IMR-90 (cell line): ENCODE measurements at regions not wholly inside any gene's neighbourhood (a gene's known extent, or its start where the extent isn't known, plus 50 kb on each side); places are given as distances from the start of the nearest gene placed in this dataset.
A peak's percentile ranks its signal among the peaks of the same experiment; 100 is the strongest.

Experiments
- ATAC-seq: fragments of 200-7000 bp; cut with Tn5 transposase; 2 replicates; pipeline ENCODE4 v1.9.1; 2020; ENCODE audit warnings: low read depth, mild to moderate bottlenecking, moderate library complexity
- BruUV-seq: library from RNA; stranded (reverse); fragments of 400-500 nt; replicated peaks from 2 replicates; lab custom pipeline; 2021; lab: Mats Ljungman, UMichigan
- CTCF ChIA-PET: fragments of 300-600 bp; formaldehyde crosslinking; extraction: SDS; loops from one replicate; lab custom pipeline; 2021; ENCODE audit warnings: antibody characterized with exemption; lab: Yijun Ruan, JAX
- POLR2A ChIA-PET: fragments of 300-600 bp; sonication (Branson Sonifier 250); formaldehyde crosslinking; loops from one replicate; lab custom pipeline; 2022; ENCODE audit warnings: antibody characterized with exemption; ENCODE audit not compliant: unreplicated experiment; lab: Charles Lee
- DNase-seq: peaks from one replicate; pipeline ENCODE4 v3.0.0; 2013
- H2AFZ ChIP-seq: replicated peaks from 2 replicates; pipeline ENCODE3; 2013; ENCODE audit warnings: low read length, mild to moderate bottlenecking; ENCODE audit not compliant: poor library complexity
- H2AK5ac ChIP-seq: 2 replicates; pipeline ENCODE4 v1.6.1; 2013; ENCODE audit warnings: low read depth, low read length, inconsistent platforms
- H2AK9ac ChIP-seq: replicated peaks from 2 replicates; pipeline ENCODE3; 2013; ENCODE audit warnings: mild to moderate bottlenecking, low read depth, low read length, moderate library complexity; ENCODE audit not compliant: poor library complexity
- H2BK120ac ChIP-seq: 2 replicates; pipeline ENCODE4 v1.6.1; 2013; ENCODE audit warnings: low read depth, low read length, inconsistent platforms
- H2BK15ac ChIP-seq: 3 replicates; pipeline ENCODE4 v1.6.1; 2013; ENCODE audit warnings: low read depth, low read length, inconsistent platforms
- H2BK20ac ChIP-seq: 2 replicates; pipeline ENCODE4 v1.6.1; 2013; ENCODE audit warnings: low read depth, mild to moderate bottlenecking, inconsistent platforms, low read length, moderate library complexity
- H2BK5ac ChIP-seq: 2 replicates; pipeline ENCODE4 v1.6.1; 2013; ENCODE audit warnings: mild to moderate bottlenecking, low read depth, low read length, inconsistent platforms; ENCODE audit not compliant: poor library complexity, severe bottlenecking
- H3K14ac ChIP-seq: replicated peaks from 2 replicates; pipeline ENCODE4 v1.6.1; 2013; ENCODE audit warnings: low read depth, low read length, inconsistent platforms
- H3K18ac ChIP-seq: 2 replicates; pipeline ENCODE4 v1.6.1; 2013; ENCODE audit warnings: low read depth, low read length, control low read depth
- H3K23ac ChIP-seq: 2 replicates; pipeline ENCODE4 v1.6.1; 2013; ENCODE audit warnings: low read depth, low read length, inconsistent platforms
- H3K27ac ChIP-seq: 2 replicates; pipeline ENCODE4 v1.5.1; 2013; ENCODE audit warnings: mild to moderate bottlenecking, control low read depth, low read length; ENCODE audit not compliant: insufficient read depth
- H3K27me3 ChIP-seq: 2 replicates; pipeline ENCODE4 v1.6.1; 2013; ENCODE audit warnings: low read length; ENCODE audit not compliant: control insufficient read depth, insufficient read depth
- H3K36me3 ChIP-seq: 2 replicates; pipeline ENCODE4 v1.6.1; 2013; ENCODE audit warnings: low read length, mixed read lengths; ENCODE audit not compliant: control insufficient read depth, insufficient read depth
- H3K4ac ChIP-seq: 2 replicates; pipeline ENCODE4 v1.6.1; 2013; ENCODE audit warnings: low read depth, low read length, inconsistent platforms
- H3K4me1 ChIP-seq: 2 replicates; pipeline ENCODE4 v1.6.1; 2013; ENCODE audit warnings: low read length, mixed read lengths; ENCODE audit not compliant: control insufficient read depth, insufficient read depth
- H3K4me2 ChIP-seq: 2 replicates; pipeline ENCODE4 v1.6.1; 2013; ENCODE audit warnings: low read depth, mild to moderate bottlenecking, control low read depth, low read length, moderate library complexity
- H3K4me3 ChIP-seq: 2 replicates; pipeline ENCODE4 v1.5.1; 2013; ENCODE audit warnings: low read depth, mild to moderate bottlenecking, control low read depth, low read length, moderate library complexity; ENCODE audit not compliant: insufficient read depth
- H3K56ac ChIP-seq: 2 replicates; pipeline ENCODE4 v1.6.1; 2013; ENCODE audit warnings: low read length, inconsistent platforms; ENCODE audit not compliant: insufficient read depth; ENCODE audit errors: extremely low read depth
- H3K79me1 ChIP-seq, 2 experiments: 2 replicates each; pipeline ENCODE4 v1.6.1; 2013; ENCODE audit warnings: low read length in 2 of 2, inconsistent platforms in 1 of 2, low read depth in 1 of 2
- H3K9ac ChIP-seq: 2 replicates; pipeline ENCODE4 v1.6.1; 2013; ENCODE audit warnings: low read depth, low read length, control low read depth
- H3K9me1 ChIP-seq: 2 replicates; pipeline ENCODE4 v1.6.1; 2013; ENCODE audit warnings: low read length, inconsistent platforms; ENCODE audit not compliant: insufficient read depth
- H3K9me3 ChIP-seq: 2 replicates; pipeline ENCODE4 v1.6.1; 2013; ENCODE audit warnings: low read length; ENCODE audit not compliant: control insufficient read depth, insufficient read depth
- H4K20me1 ChIP-seq: 2 replicates; pipeline ENCODE4 v1.6.1; 2013; ENCODE audit warnings: low read length, inconsistent platforms; ENCODE audit not compliant: insufficient read depth
- H4K5ac ChIP-seq: 2 replicates; pipeline ENCODE4 v1.6.1; 2013; ENCODE audit warnings: mild to moderate bottlenecking, low read depth, low read length, control low read depth
- H4K8ac ChIP-seq, 2 experiments: 2 replicates each; pipeline ENCODE4 v1.6.1; 2013; ENCODE audit warnings: low read depth in 2 of 2, low read length in 2 of 2, control low read depth in 1 of 2, inconsistent platforms in 1 of 2
- H4K91ac ChIP-seq: 2 replicates; pipeline ENCODE4 v1.6.1; 2013; ENCODE audit warnings: low read depth, low read length, inconsistent platforms; ENCODE audit not compliant: insufficient read depth
- BHLHE40 ChIP-seq: fragments of 150-350 bp; IDR thresholded peaks from 2 replicates; pipeline ENCODE4 v1.6.1; 2016; ENCODE audit warnings: mild to moderate bottlenecking, low read depth, low read length
- FOS ChIP-seq: fragments of 150-350 bp; IDR thresholded peaks from 2 replicates; pipeline ENCODE4 v1.6.1; 2016; ENCODE audit warnings: low read depth, low read length
- MAFK ChIP-seq: IDR thresholded peaks from 2 replicates; pipeline ENCODE4 v1.6.1; 2012; ENCODE audit warnings: low read depth, low read length, improper control_type of control experiment
- NFE2L2 ChIP-seq: fragments of 150-350 bp; IDR thresholded peaks from 2 replicates; pipeline ENCODE4 v1.6.1; 2016; ENCODE audit warnings: low read depth, mild to moderate bottlenecking, low read length
- POLR2A ChIP-seq: IDR thresholded peaks from 2 replicates; pipeline ENCODE4 v1.6.1; 2012; ENCODE audit warnings: mild to moderate bottlenecking, low read depth, low read length
- WGBS, 2 experiments: methylation state at CpG; one replicate each; pipeline versions ENCODE4 v1.1.5 to v1.1.7; 2013; ENCODE audit warnings: missing lambda C conversion rate in 2 of 2; ENCODE audit not compliant: insufficient read length in 1 of 2; ENCODE audit errors: extremely low coverage in 2 of 2; 5-methylcytosine and 5-hydroxymethylcytosine counted together
- dilution Hi-C: fragments of 300-500 bp; cut with HindIII; formaldehyde crosslinking; loops from one replicate; pipeline ENCODE4 v1.14.3; 2018; ENCODE audit warnings: low sequenced_read_pairs; ENCODE audit not compliant: unreplicated experiment
- in situ Hi-C: fragments of 300-500 bp; cut with MboI; formaldehyde crosslinking; loops from 3 replicates; pipeline ENCODE4 v1.14.3; 2019; ENCODE audit warnings: low sequenced_read_pairs, inconsistent platforms, mixed read lengths
- intact Hi-C: fragments of 100-400 bp; cut with micrococcal nuclease; formaldehyde crosslinking; loops from 2 replicates; pipeline ENCODE4 v1.10.0; 2022

DNA sequence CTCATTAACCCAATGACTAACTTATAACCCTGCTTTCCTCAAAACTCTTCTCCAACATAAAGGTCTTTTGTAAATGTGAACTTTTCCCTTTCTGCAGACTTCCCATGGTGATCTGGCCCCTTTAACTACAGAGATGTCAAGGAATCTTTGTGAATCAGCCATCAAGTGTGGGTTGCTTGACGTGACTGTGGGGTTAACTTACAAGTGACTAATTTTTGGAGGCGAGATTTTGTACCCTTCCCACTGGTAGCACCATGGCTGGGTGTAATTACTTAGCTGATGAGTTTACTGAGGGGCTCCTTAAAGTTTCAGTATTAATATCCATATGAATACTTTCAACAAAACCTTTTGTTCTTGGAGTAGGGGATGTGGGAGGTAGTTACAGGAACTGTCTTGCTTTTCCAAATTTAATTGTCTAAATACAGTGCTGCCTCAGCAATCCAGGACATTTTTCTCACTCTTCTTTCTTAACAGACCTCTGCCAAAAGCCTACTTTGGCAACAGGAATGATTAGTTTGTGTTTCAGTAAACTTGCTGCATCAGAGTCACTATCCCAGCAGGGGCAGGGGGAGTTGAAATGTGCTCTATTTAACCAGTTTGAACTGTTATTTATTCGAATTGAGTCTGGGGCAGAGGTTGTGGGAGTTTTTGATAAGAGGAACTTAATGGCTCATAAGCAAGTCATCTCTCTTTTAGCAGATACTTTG lies 217.3 kb upstream of the FGGY start:
- no peak overlapping the region for H2AFZ ChIP-seq
- WGBS, 2 experiments = no CpG with 5 or more reads among the region's 3 CpGs
- POLR2A ChIA-PET = no interaction called here
- dilution Hi-C loops (no loop called here), intact Hi-C loops (loop anchor here (5.0 to 10.0 kb wide), 3 partner anchors 215 to 675 kb away; partner anchors contain the start of gene FGGY), in situ Hi-C loops (no loop called here)
- no peaks in the 10 kb centered on the region for H3K36me3 ChIP-seq
- no peak overlapping the region for H3K4ac ChIP-seq
- H3K79me1 ChIP-seq = no peaks in the 10 kb centered on the region
- no peak overlapping the region for H3K23ac ChIP-seq
- no peak overlapping the region for H3K27ac ChIP-seq
- no peak overlapping the region for H3K9ac ChIP-seq
- no peak overlapping the region for H2AK9ac ChIP-seq
- H3K4me1 ChIP-seq = peaks cover 8% of the 10 kb centered on the region
- H3K18ac ChIP-seq = no peak overlapping the region
- H2BK120ac ChIP-seq = no peak overlapping the region
- peaks cover 5% of the 10 kb centered on the region for H3K9me1 ChIP-seq
- H3K27me3 ChIP-seq = no peaks in the 10 kb centered on the region
- H3K9me3 ChIP-seq = no peaks in the 10 kb centered on the region
- no peak overlapping the region for H3K4me3 ChIP-seq
- H4K91ac ChIP-seq = no peak overlapping the region
- H3K4me2 ChIP-seq = no peak overlapping the region
- H2BK5ac ChIP-seq = no peak overlapping the region
- BruUV-seq = no TSS peak
- H2BK15ac ChIP-seq = no peak overlapping the region
- H4K5ac ChIP-seq = no peak overlapping the region
- no peak overlapping the region for H3K56ac ChIP-seq
- H4K8ac ChIP-seq = no peak overlapping the region; a peak in 1 of 4 replicates
- TF ChIP-seq BHLHE40 (no peak), FOS (0 out of 2 replicates have a peak, but pooled peaks have one; percentile 22), POLR2A (no peak), MAFK (peak; percentile 39), NFE2L2 (no peak)
- H2BK20ac ChIP-seq = no peak overlapping the region
- no peak overlapping the region for H2AK5ac ChIP-seq
- no peaks in the 10 kb centered on the region for H4K20me1 ChIP-seq
- no peak for ATAC-seq
- CTCF ChIA-PET = no interaction called here
- H3K14ac ChIP-seq = 0 out of 2 replicates have a peak overlapping the region, but pooled peaks have one; percentile 51
- peak; percentile 57 for DNase-seq
